Sigmoid colon (tissue), 6 donors: ENCODE measurements at regions not wholly inside any gene's neighbourhood (a gene's known extent, or its start where the extent isn't known, plus 50 kb on each side); places are given as distances from the start of the nearest gene placed in this dataset.

ENCODE experiments used
- DNase-seq: peaks from one replicate; pipeline ENCODE4 v3.0.0-alpha.2; 2019
- H3K27ac ChIP-seq, 4 donors: fragments of 200-600 bp; sonication (generic); one replicate each; pipeline ENCODE4 v1.5.1; 2016 to 2019; ENCODE audit warnings: mild to moderate bottlenecking in 1 of 4
- H3K27me3 ChIP-seq, 3 donors: fragments of 200-600 bp; sonication (generic); one replicate each; pipeline ENCODE4 v1.5.1; 2019; ENCODE audit warnings: mild to moderate bottlenecking in 1 of 3
- H3K36me3 ChIP-seq, 4 donors: fragments of 200-600 bp; sonication (generic); one replicate each; pipeline ENCODE4 v1.5.1; 2016 to 2019
- H3K4me1 ChIP-seq, 4 donors: fragments of 200-600 bp; sonication (generic); one replicate each; pipeline ENCODE4 v1.5.1; 2017 to 2019
- H3K4me3 ChIP-seq, 4 donors: fragments of 200-600 bp; sonication (generic); one replicate each; pipeline ENCODE4 v1.5.1; 2017 to 2019; ENCODE audit warnings: mild to moderate bottlenecking in 2 of 4, moderate library complexity in 1 of 4
- H3K9me3 ChIP-seq, 4 donors: fragments of 200-600 bp in 3 of 4; sonication (generic) in 3 of 4; one replicate each; pipeline versions ENCODE4 v1.5.1 to v1.6.1; 2013 to 2019
- CTCF ChIP-seq, 4 experiments: fragments of 450-650 bp in 3 of 4; fragments of 200-600 bp in 1 of 4; IDR thresholded peaks; one replicate each; pipeline ENCODE4 v1.5.1; 2016 to 2019; ENCODE audit warnings: antibody characterized with exemption in 4 of 4, mild to moderate bottlenecking in 3 of 4, moderate library complexity in 2 of 4
- EP300 ChIP-seq, 4 donors: sonication (generic); formaldehyde crosslinking; IDR thresholded peaks; one replicate each; pipeline ENCODE4 v1.6.1; 2017; ENCODE audit warnings: antibody characterized with exemption in 4 of 4
- POLR2A ChIP-seq, 2 donors: fragments of 450-650 bp; IDR thresholded peaks; one replicate each; pipeline ENCODE4 v1.6.1; 2016; ENCODE audit warnings: antibody characterized with exemption in 2 of 2, mild to moderate bottlenecking in 2 of 2, moderate library complexity in 2 of 2
- POLR2AphosphoS5 ChIP-seq, 4 donors: sonication (generic); formaldehyde crosslinking; IDR thresholded peaks; one replicate each; pipeline ENCODE4 v1.6.1; 2017; ENCODE audit warnings: antibody characterized with exemption in 4 of 4
- WGBS, 2 donors: extraction: QIAGEN DNeasy Blood & Tissue Kit; methylation state at CpG; one replicate each; pipeline ENCODE4 v1.1.7; 2013; 5-methylcytosine and 5-hydroxymethylcytosine counted together
- intact Hi-C: fragments of 100-400 bp; cut with DNase I; formaldehyde crosslinking; loops from one replicate; pipeline ENCODE4 v1.15.1; 2023
- donor health status: healthy with polysubstance abuse.
- donor health status: healthy.

- Histone ChIP-seq H3K4me3 (no peak overlapping the region), H3K27ac (no peak overlapping the region), H3K36me3 (no peaks in the 10 kb centered on the region), H3K9me3 (no peaks in the 10 kb centered on the region), H3K27me3 (peaks cover 0 to 39% (median 11%) of the 10 kb centered on the region in 3 donors), H3K4me1 (no peaks in the 10 kb centered on the region)
- no peak for DNase-seq
- TF ChIP-seq POLR2AphosphoS5 (IDR thresholded peaks at IDR 0.05) = no peak
- TF ChIP-seq EP300 (IDR thresholded peaks at IDR 0.05) = no peak
- no peak for TF ChIP-seq CTCF (IDR thresholded peaks at IDR 0.05)
- TF ChIP-seq POLR2A (IDR thresholded peaks at IDR 0.05) = no peak
- WGBS, 2 donors = 47 to 69% methylated on average over 5 of the region's 5 CpGs
- intact Hi-C loops = no loop called here
Measured at GRCh38 chr3:43926055-43926454, 235.3 kb downstream of the ABHD5 start.

DNA sequence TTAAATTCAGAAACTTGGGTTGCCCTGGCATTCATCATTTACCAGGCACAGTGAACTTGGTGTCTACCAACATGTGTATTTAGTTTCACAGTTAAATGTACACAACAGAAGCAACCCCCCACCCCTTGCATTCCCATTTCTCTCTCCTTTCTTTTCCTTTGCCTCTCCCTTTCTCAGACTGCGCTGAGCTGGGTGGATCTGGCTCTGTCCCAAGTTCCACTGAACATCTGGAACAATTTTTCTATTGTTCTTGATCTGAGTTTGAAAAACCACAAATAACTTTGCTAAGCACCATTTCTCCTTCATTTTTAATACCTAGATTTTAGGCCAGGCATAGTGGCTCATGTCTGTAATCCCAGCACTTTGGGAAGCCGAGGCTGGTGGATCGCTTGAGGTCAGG lies 242.2 kb downstream of the ABHD5 start:
- Histone ChIP-seq H3K36me3 (no peaks in the 10 kb centered on the region), H3K27ac (no peak overlapping the region), H3K4me3 (no peak overlapping the region), H3K27me3 (no peaks in the 10 kb centered on the region), H3K4me1 (no peaks in the 10 kb centered on the region), H3K9me3 (no peaks in the 10 kb centered on the region)
- intact Hi-C loops = no loop called here
- TF ChIP-seq CTCF (IDR thresholded peaks at IDR 0.05) = no peak
- no peak for TF ChIP-seq POLR2AphosphoS5 (IDR thresholded peaks at IDR 0.05)
- no peak for TF ChIP-seq POLR2A (IDR thresholded peaks at IDR 0.05)
- TF ChIP-seq EP300 (IDR thresholded peaks at IDR 0.05) = no peak
- no peak for DNase-seq
- WGBS, 2 donors = 48 to 85% methylated on average over 3 of the region's 3 CpGs

GRCh38 chr3:43948013-43948412 lies 257.3 kb downstream of the ABHD5 start:
- H3K36me3 ChIP-seq = no peaks in the 10 kb centered on the region
- intact Hi-C loops = no loop called here
- H3K27me3 ChIP-seq = peaks cover 0 to 27% (median 0%) of the 10 kb centered on the region in 3 donors
- H3K9me3 ChIP-seq = no peaks in the 10 kb centered on the region
- no peak for DNase-seq
- TF ChIP-seq POLR2AphosphoS5 (IDR thresholded peaks at IDR 0.05) (no peak), EP300 (IDR thresholded peaks at IDR 0.05) (no peak), POLR2A (IDR thresholded peaks at IDR 0.05) (no peak), CTCF (IDR thresholded peaks at IDR 0.05) (no peak)
- H3K27ac ChIP-seq = no peak overlapping the region
- no peaks in the 10 kb centered on the region for H3K4me1 ChIP-seq
- WGBS, 2 donors = 77 to 88% methylated on average over 5 of the region's 5 CpGs
- H3K4me3 ChIP-seq = no peak overlapping the region

- H3K9me3 ChIP-seq = no peaks in the 10 kb centered on the region
- H3K27ac ChIP-seq = no peak overlapping the region
- H3K4me1 ChIP-seq = no peaks in the 10 kb centered on the region
- no peak overlapping the region for H3K4me3 ChIP-seq
- intact Hi-C loops = no loop called here
- TF ChIP-seq CTCF (IDR thresholded peaks at IDR 0.05) = no peak
- H3K27me3 ChIP-seq = peaks cover 0 to 33% (median 0%) of the 10 kb centered on the region in 3 donors
- 78 to 80% methylated on average over 6 of the region's 6 CpGs for WGBS, 2 donors
- DNase-seq = no peak
- H3K36me3 ChIP-seq = no peaks in the 10 kb centered on the region
Measured at GRCh38 chr3:43949594-43949993, 258.9 kb downstream of the ABHD5 start.

- TF ChIP-seq POLR2AphosphoS5 (IDR thresholded peaks at IDR 0.05) = no peak
- TF ChIP-seq EP300 (IDR thresholded peaks at IDR 0.05) = no peak
- no peak for TF ChIP-seq CTCF (IDR thresholded peaks at IDR 0.05)
- no peak for TF ChIP-seq POLR2A (IDR thresholded peaks at IDR 0.05)
- H3K36me3 ChIP-seq = no peaks in the 10 kb centered on the region
- no peaks in the 10 kb centered on the region for H3K4me1 ChIP-seq
- peaks cover 0 to 30% (median 0%) of the 10 kb centered on the region in 3 donors for H3K27me3 ChIP-seq
- intact Hi-C loops = no loop called here
- no peak overlapping the region for H3K4me3 ChIP-seq
- no peak for DNase-seq
- WGBS, 2 donors = 17 to 49% methylated on average over 4 of the region's 4 CpGs
- H3K9me3 ChIP-seq = no peaks in the 10 kb centered on the region
- no peak overlapping the region for H3K27ac ChIP-seq
Measured at GRCh38 chr3:43950775-43951174, 260.0 kb downstream of the ABHD5 start.
